Activated gamma-delta T cell treated with anti-CD3 and anti-CD28 coated beads, Interleukin-2, amount 50 U/mL, for 16 hours (primary cell): ENCODE measurements at regions not wholly inside any gene's neighbourhood (a gene's known extent, or its start where the extent isn't known, plus 50 kb on each side); places are given as distances from the start of the nearest gene placed in this dataset.

Experiments used
- DNase-seq: peaks from one replicate; pipeline ENCODE4 v3.0.0-alpha.2; 2020; ENCODE audit warnings: low read depth

GRCh38 chr9:107945493-107945892 is 455.9 kb upstream of the KLF4 start:
- no peak for DNase-seq

- DNase-seq = no peak
Observed at GRCh38 chr9:107944387-107944786, 454.8 kb upstream of the KLF4 start.

DNA sequence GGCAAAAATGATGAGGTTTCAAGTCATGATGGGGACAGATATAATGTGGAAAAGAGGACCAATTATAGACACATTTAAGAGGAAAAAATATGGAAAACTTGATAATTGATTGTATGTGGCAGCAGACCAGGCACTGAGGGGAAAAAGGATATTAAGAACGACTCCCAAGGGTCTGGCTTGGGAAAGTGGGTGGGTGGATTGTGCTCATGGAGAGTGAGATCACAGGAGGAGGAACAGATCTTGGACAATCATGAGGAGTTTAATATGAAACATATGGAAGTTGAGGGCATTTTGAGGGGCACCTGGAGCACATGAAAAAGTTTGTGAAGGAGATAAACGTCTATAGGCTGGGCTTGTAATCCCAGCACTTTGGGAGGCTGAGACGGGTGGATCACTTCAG is 454.3 kb upstream of the KLF4 start:
- DNase-seq = no peak

DNA sequence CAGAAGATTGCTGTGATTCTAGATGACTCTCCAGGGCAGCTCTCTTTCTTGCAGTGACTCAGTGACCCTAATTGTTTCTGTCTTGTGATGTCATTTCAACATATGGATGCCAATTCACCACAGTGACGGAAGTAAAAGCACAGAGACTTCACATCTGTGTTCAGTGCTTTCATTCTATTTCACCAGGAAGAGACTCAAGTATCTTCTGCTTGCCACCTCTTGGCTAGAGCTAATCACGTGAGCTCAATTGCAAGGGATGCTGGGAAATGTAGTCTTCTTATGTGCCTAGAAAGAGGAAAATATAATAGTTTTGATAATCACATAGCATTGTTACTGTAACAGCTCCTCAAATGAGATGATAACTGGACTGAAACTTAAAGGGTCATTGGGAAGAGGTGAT is 453.3 kb upstream of the KLF4 start:
- DNase-seq = no peak

DNA sequence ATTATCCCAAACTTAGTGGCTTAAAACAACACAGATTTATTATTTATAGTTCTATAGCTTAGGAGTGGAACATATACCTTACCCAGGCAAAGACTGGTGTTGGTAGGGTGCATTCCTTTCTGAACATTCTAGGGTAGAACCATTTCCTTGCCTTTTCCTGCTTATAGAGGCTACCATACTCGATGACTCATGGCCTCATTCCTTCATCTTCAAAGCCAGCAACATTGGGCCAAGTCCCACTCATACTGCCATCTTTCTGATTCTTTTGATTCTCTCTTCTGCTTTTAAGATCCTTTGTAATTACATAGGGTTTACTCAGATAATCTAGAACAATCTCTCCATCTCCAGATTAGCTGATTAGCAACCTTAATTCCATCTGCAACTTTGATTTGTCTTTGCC is 452.7 kb upstream of the KLF4 start:
- no peak for DNase-seq

- DNase-seq = no peak
Observed at GRCh38 chr9:107940616-107941595, 451.3 kb upstream of the KLF4 start.

DNA sequence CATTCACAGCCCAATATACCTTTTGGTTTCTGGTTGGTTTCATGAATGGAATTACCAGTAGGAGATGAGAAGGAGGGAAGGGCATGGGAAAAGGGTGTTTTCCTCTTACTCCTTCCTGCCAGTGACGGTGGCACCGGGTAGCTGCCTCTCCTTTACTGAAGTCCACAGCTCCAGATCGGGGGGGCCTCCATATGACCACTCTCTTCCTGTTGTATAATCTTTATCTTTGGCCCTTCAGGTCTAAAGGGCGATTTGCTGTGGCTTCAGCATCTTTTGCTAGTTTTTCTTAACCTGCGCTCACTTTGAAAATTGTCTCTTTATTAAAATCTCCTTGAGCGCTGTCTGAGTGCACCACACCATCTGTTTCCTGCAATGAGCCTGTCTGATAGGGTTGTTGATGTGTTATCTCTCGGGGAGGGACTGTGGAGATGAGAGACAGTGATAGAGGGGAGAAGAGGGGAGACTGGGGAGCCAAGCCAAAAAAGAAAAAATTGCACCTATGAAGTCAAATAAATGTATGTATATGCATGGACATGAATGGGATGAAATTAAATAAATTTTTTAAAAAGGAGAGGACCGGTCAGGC is 449.3 kb upstream of the KLF4 start:
- no peak for DNase-seq

- DNase-seq = no peak
Observed at GRCh38 chr9:107935931-107936330, 446.4 kb upstream of the KLF4 start.

DNA sequence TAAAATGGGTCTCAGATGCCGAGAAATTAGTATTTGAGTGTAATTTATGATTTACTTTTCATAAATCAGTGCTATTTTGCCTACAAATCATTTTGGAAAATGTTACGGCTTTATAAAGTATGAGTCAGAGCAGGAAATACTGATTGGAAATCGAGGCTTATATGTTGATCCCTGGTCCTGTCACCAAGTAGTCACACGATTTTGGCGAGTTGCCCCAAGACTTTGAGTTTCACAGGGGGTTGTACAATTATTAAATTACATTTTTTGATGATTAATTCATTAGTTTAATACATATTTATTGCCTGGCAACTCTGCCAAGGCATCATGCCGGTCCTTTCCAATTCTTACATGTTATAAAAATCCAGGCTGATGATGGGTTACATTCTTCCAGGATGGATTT is 443.9 kb upstream of the KLF4 start:
- no peak for DNase-seq

DNA sequence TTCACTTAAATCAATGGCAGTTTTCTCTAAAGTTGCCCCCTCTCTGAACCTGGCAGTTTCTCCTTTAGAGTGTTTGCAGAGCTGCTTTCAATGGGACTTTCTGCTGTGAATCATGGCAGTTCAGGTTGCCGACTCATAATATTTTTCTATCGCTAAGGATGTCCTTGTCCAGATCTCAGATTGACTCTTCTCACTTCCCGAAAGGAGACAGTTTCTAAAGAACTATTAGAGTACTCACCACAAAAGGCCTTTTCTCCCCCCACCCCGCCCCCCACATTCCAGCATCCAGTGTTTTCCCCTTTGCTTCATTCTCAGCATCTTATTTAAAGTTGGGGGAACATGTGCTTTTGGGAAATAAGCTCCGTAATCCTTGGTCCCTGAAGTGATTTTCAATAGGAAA is 443.5 kb upstream of the KLF4 start:
- DNase-seq = no peak

- DNase-seq = no peak
Observed at GRCh38 chr9:107932601-107933000, 443.0 kb upstream of the KLF4 start.

DNA sequence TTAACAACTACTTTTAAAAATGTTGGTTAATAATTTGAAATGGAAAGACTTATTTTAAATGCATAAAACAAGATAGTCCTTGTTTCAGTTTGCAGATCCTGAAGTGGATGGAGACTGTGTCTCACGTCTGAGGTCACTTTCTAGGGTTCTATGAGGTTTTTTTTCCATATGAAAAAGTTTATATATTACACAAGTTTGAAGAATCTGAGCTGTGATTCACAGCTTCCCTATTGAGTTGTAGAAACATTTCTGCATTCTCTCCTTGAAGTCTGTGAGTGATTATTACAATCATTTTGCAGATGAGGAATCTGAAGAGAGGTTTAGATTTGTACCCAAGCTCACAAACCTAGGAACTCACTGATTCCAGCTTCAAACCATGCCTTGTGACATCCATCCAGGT is 442.5 kb upstream of the KLF4 start:
- no peak for DNase-seq

DNA sequence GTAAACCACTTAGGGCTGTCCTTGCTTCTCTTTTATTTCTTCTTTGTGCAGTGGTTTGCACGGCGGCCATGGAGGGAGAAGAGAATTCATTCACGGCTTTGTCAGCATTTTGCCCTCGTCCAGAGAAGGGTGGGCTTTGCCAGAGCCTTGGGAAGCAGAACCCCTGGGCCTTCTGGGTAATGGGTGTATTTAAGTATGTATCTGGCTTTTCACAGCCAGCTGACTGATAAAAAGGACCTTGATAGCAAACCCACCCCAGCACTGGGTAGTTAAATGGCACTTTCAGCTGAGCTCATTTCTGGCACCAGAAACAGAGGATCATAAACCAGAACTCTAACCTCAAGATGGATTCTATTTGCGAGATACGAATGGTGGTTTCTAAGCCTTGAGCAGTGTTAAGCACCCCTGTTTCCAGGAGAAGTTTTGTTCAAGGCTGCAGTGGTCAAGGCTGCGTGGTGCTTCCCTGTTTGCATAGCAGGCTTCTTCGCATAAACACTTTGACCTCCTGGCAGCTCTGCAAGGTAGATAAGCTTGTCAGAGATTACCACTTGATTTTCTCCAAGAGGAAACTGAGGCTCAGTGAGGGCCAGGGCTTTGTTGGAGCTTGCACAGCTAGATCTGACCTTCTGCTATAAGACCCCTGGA is 441.6 kb upstream of the KLF4 start:
- DNase-seq = no peak

DNA sequence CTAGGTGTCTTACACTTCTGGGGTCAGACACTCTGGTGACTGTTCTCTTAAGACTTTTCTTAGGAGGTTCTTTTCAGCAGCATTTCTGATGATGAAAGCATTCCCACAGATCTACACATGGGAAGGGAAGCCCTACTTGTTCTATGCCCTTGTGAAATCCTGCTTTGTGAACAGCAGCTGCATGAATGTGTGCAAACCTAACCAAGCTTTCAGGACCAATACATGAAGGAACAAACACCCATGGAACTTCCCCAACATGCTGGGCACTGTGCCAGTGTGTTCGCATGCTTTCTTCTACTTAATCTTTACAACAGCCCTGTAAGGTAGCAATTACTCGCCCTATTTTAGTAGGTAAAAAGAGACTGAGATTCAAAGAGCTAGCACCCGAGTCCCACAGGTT is 439.9 kb upstream of the KLF4 start:
- DNase-seq = no peak

DNA sequence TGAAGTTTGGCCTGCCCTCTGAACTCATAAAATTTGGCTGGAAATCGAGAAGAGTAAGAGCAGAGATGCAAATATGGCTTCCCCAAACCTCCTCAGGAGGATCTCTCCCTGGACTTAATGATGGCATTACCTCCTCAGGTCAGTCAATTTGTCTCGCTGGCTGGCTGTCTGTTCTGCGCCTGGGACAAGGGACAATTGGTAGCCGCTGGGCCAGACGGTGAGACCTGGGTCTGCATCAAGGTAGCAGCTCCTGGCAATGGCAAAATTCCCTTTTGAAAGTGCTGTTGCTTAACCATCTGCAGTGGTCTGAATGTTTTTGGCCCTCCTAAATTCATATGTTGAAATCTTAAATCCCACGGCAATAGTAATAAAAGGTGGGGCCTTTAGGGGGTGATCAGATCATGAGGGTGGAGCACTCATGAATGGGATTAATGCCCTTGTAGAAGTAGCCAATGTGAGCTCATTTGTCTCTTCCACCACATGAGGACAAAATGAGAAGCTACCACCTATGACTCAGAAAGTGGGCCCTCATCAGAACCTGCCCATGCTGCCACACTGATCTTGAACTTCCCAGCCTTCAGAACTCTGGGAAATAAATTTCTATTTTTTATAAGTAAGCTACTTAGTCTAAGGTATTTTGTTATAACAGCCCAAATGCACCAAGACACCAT is 439.3 kb upstream of the KLF4 start:
- DNase-seq = no peak

DNA sequence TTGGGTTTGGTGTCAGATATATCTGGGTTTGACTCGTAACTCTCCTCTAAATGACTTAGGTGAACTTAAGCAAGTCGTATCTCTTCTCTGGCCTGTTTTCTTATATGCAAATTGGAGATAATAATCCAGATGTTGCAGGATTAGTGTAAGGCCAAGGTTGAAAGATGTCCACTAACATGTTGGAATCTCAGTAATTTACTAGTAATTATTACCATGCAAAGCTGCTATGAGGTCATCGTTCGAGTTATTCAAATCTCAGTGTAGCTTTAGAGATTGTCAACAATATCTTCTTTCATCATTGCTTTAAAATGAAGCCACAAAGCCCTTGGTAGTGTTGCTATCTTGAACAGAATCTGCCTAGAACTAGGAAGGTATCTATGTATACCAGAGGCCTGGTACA is 437.7 kb upstream of the KLF4 start:
- DNase-seq = no peak

GRCh38 chr9:107925749-107926297 is 436.3 kb upstream of the KLF4 start:
- no peak for DNase-seq

- DNase-seq = no peak
Observed at GRCh38 chr9:107922260-107922659, 432.7 kb upstream of the KLF4 start.

DNA sequence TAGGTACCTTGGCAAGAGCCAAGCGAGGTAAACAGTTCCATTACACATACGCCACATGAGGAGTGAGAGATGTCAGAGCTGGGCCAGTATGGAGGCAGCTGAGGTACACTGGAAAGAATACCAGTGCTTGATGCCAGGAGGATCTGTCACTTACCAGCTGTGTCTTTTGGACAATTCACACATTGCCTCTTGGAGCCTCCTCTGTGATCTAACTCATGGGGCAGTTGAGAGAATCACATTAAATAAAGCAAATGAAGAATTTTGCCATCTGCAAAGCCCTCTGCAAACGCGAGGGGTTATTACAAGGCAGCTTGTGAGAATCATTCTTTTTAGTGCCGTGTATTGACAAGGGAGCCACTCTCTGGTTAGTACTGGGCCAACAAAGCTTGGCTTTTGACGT is 429.7 kb upstream of the KLF4 start:
- no peak for DNase-seq

DNA sequence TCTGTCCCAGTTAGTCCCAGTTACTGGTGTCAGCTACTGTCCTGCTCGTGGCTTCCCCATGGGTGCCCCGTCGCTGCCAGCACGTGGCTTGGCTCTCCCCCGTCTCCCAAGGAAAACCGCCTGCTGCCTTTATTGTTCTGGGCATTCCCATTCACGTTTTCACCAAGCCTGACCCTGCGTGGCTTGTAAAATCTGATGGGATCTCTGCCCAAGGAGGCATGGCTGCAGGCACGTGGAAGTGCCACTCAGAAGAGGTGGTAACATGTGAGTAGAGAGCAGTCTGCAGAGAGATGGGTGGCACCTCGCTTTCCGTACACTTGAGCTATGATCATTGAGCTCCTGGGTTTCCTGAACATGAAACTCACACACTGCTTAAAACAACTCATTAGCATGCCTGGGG is 429.2 kb upstream of the KLF4 start:
- no peak for DNase-seq

DNA sequence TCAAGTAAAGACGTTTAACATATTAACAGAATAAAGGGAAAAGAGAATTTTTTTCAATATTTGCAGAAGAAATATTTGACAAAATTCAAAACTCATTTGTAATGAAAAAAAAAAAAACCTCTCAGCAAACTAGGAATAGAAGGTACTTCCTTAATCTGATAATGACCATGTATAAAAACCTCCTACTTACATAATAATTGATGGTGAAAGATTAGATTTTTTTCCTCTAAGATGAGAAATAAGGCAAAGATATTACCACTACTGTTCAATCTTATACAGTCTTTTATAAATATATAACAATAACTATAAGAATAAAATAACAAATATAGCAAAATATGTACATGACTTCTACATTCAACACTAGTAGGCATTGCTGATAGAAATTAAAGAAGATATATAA is 424.6 kb upstream of the KLF4 start:
- no peak for DNase-seq

DNA sequence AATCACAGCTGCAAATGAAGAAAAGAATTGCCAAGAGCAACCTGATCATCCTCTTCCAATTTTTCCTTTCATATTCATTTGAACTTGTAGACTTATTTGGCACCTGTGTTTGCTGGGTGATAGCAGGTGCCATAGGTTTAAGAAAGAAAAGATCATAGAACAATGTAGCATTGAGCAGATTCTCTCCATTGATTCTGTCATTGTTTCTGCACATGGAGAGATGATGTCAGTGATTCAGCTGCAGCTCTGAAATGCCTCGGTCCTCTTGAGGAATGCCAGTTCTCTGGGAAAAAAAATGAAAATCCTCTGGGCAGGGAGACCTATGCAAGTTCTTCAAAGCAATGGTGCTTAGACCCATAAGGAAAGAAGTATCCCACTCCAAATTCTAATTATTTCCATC is 418.1 kb upstream of the KLF4 start:
- no peak for DNase-seq
